GM18861 (cell line): ENCODE measurements at regions not wholly inside any gene's neighbourhood (a gene's known extent, or its start where the extent isn't known, plus 50 kb on each side); places are given as distances from the start of the nearest gene placed in this dataset.

ENCODE experiments used
- ATAC-seq: cut with Tn5 transposase; IDR thresholded peaks from one replicate; pipeline ENCODE4 v1.9.1; 2021; ENCODE audit not compliant: unreplicated experiment

- ATAC-seq, result no peak
These were observed 834.5 kb upstream of the ADGRL2 start for GRCh38 chr1:80966266-80966665.

- no peak for ATAC-seq
These were observed 838.2 kb upstream of the ADGRL2 start for GRCh38 chr1:80962564-80962963.

- no peak for ATAC-seq
These were observed 839.1 kb upstream of the ADGRL2 start for GRCh38 chr1:80961464-80962190.

- no peak for ATAC-seq
These were observed 867.4 kb upstream of the ADGRL2 start for GRCh38 chr1:80933346-80933745.

- no peak for ATAC-seq
These were observed 869.6 kb upstream of the ADGRL2 start for GRCh38 chr1:80931178-80931577.

- no peak for ATAC-seq
These were observed 870.7 kb upstream of the ADGRL2 start for GRCh38 chr1:80929868-80930508.

GRCh38 chr1:80926531-80926930 is 874.2 kb upstream of the ADGRL2 start:
- no peak for ATAC-seq

GRCh38 chr1:80925130-80925805 is 875.5 kb upstream of the ADGRL2 start:
- ATAC-seq, result no peak

GRCh38 chr1:80924290-80924689 is 876.4 kb upstream of the ADGRL2 start:
- ATAC-seq, result no peak

GRCh38 chr1:80922906-80923305 is 877.8 kb upstream of the ADGRL2 start:
- no peak for ATAC-seq

- ATAC-seq, result no peak
These were observed 881.3 kb upstream of the ADGRL2 start for GRCh38 chr1:80919426-80919825.

GRCh38 chr1:80918380-80918779 is 882.4 kb upstream of the ADGRL2 start:
- no peak for ATAC-seq

GRCh38 chr1:80917826-80918225 is 882.9 kb upstream of the ADGRL2 start:
- no peak for ATAC-seq

GRCh38 chr1:80917225-80917624 is 883.5 kb upstream of the ADGRL2 start:
- no peak for ATAC-seq

- no peak for ATAC-seq
These were observed 885.2 kb upstream of the ADGRL2 start for GRCh38 chr1:80915491-80915890.

GRCh38 chr1:80910426-80910825 is 890.3 kb upstream of the ADGRL2 start:
- no peak for ATAC-seq

GRCh38 chr1:80909172-80909784 is 891.5 kb upstream of the ADGRL2 start:
- ATAC-seq, result no peak

GRCh38 chr1:80896781-80897356 is 903.9 kb upstream of the ADGRL2 start:
- no peak for ATAC-seq

- no peak for ATAC-seq
These were observed 905.8 kb upstream of the ADGRL2 start for GRCh38 chr1:80894921-80895320.

GRCh38 chr1:80893115-80893514 is 907.6 kb upstream of the ADGRL2 start:
- no peak for ATAC-seq

- ATAC-seq, result no peak
These were observed 908.2 kb upstream of the ADGRL2 start for GRCh38 chr1:80892539-80892938.
